Activated gamma-delta T cell treated with Interleukin-2 at 50 U/mL for 16 hours (primary cell): ENCODE measurements at regions not wholly inside any gene's neighbourhood (a gene's known extent, or its start where the extent isn't known, plus 50 kb on each side); places are given as distances from the start of the nearest gene placed in this dataset.
"Not testable (repeated sequence)": the region's sequence is repeated elsewhere in the genome, so short reads cannot be mapped to it uniquely, and the experiment has no call there.

Experiments used
- DNase-seq: peaks from one replicate; pipeline ENCODE4 v3.0.0-alpha.2; 2020

DNA sequence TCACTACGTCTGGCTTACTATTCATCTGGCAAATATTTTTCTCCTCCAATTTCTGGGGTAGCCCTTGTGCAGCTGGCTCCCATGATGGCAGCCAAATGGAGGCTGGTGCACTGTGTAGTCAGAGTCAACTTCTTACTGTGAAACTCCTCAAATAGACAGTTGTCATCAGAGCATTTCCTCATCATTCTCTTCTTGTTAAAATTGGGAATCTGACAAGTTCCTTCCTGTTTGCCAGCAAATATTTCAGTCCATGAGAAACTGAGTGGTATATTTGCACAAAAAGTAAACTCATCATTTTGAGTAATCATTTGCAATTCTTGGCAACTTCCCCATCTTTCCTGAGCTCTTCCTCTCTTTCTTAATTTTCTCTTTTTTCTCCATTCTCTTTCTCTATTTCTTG, 394.9 kb upstream of the RGS17 start:
- DNase-seq = no peak

DNA sequence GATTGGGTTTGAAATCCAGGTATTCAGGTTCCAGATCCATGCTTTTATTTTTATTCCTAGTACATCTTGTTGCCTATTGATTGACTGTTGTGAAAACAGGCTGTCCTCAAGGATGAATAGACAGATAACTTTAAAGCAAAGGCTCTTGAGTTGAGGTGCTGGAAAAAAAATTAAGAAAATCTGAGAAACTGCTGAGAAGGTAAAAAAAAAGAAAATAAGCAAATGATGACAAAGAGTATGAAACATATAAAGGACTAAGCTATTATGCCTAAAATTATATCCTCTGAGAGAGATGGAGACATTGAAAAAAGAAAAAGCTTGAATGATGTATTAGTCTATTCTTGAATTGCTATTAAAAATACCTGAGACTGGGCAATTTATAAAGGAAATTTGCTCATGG, 392.3 kb upstream of the RGS17 start:
- no peak for DNase-seq

DNA sequence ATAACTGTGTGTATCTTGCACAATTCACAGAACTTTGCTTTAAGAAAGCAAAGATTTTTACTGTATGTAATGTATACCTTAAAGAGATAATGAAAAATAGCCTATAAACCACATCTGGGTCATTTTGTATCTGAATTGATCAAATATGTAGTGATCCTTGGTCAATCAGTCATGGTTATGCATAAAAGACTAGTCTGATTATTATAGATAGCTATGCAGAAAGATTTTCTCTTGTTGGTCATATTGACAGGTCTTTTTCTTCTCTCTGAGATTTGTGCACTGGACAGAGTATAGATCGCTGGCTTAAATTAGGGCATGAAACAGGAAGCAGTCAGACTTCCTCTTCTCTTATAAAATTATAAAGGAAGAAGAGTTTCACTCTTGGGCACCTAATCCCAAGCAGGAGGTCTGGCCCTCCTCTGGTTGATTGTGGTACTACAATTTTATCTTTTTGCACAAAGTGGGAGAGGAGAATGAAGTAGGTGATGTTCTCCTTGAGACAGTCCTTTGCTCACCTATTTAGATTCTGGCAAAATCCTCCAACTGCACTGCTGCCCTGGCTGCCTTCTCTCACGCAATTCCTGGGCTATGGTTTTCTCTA, 380.9 kb upstream of the RGS17 start:
- DNase-seq = no peak

DNA sequence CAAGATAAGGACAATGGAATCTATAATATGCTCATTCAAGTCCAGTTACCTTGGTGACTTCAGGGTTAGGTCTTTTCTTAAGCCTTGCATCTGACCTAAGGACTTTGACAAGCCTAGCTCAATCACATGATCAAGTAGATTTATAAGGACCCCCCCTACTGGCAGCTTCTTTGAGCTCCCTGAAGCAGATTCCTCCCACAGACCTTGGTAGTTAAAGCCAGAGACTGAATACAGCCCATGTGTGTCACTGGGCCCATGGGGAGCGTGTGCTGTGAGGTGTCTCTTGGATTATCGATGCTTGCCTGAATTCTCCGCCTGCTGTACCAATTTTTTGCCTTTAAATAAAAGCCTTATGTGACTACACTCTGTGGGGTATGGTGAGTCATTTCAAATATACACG, 372.7 kb upstream of the RGS17 start:
- no peak for DNase-seq

DNA sequence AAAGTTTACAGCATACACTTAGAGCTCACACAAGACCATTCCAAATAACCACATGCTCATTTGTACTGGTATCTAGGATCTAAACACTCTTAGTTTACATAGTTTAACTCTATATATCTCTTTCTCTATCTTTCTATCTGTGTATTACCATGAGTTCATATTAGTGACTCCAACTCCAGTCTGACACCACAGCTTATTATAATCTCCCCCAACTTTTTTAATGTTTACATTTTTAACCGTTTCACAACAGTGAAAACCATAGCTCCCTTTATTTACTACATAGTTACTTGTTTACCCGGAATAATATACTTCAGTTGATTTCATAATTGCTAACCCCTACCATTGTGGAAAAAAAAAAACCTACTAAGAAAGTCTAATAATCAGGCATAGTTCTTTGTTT, 362.4 kb upstream of the RGS17 start:
- no peak for DNase-seq

DNA sequence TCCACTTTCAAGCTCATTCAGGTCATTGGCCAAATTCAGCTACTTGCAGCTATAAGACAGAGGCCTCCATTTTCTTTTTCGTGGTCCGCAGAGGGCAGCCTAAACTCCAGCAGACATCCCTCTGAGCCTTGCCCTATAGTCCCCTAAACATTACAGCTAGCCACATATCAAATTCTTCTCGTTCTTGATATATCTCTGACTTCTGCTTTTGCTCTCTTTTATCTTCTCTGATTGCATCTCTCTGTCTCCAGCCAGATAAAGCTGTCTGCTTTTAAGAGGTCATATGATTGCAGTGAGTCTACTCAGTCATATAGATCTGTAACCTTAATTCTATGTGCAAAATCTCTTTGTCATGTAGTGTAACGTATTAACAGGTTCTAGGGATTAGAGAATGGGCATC, 358.4 kb upstream of the RGS17 start:
- no peak for DNase-seq

DNA sequence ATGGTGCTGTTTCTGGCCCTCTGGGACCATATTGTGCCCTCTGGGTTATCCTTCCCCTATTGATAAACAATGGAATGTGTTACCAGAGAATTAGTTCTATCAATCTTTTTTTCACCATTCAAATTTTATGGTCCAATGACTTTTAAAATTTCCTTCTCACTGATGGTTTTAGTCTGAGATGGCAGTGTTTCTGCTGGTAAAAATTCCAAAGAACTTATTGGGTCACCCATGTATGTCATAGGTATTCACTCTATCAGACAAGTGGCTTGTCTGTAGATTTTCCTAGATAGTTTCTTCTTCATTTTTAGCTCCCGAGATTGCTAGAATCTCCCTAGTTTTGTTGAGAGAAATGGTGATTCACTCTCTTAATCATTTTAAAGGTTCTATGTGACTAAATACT, 357.2 kb upstream of the RGS17 start:
- no peak for DNase-seq

DNA sequence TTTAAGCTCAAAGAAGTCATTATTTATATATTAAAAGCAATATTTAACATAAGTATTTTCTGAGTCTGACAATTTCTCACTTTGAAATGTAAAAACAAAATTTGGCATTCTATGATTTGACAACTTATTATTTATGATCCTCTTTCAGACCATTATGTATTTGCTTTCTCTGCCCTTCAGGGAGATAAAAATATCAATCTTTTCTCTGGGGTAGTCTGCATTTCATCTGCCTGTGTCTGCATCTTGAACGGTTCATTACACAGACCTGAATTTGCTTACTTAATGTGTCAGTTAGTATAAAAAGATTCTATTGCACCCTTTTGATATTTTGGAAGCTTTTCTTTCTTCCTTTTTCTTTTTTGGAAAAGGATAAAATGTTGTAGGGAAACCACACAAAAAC, 354.0 kb upstream of the RGS17 start:
- no peak for DNase-seq

DNA sequence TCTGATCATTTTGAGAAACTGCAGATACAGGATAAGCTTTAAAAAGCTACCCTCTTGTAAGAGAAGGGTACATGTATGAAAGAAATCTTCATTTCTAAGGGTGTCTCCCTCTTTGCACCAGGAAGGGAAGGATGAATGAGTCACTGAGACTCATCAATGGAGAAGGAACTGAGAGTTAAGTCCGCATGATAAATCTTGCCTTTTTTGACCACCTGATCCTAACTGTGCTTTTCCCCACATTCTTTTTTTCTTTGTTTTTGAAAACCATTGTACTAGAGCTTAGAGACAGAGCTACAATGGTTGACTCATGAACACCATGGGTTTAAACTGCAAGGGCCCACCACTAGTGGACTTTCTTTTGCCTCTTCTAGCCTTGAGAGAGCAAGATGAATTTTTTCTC, 353.0 kb upstream of the RGS17 start:
- DNase-seq = no peak

DNA sequence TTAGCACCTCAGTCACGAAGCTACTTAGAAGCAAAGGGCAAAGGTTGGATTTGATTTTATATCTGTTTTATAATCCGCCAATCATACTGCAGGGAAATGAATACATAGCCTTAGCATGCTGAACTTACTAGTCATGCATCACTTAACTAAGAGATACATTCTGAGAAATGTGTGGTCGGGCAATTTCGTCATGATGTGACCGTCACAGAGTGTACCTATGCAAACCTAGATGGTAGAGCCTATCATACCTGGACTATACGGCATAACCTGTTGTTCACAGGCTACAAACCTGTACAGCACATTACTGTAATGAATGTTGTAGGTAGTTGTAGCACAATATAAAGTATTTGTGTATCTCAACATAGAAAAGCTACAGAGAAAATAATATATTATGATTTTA, 345.2 kb upstream of the RGS17 start:
- DNase-seq = no peak

DNA sequence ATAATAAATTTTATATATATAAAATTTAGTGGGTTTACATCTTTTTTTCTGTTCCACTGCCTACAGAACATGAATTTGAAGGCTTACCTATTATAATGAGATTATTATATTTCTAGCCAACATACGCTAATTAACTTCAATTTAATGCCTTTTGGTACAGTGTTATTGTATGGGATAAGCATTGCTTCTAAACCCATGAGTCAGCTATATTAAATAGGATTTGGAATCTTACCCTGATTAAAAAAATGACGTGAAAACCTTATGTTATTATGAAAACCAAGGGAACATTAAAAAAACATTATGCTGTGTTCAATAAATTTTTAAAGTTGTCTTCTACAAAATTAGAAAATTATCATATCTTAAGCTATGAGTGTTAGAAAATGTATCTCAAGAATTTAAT, 334.0 kb upstream of the RGS17 start:
- no peak for DNase-seq

DNA sequence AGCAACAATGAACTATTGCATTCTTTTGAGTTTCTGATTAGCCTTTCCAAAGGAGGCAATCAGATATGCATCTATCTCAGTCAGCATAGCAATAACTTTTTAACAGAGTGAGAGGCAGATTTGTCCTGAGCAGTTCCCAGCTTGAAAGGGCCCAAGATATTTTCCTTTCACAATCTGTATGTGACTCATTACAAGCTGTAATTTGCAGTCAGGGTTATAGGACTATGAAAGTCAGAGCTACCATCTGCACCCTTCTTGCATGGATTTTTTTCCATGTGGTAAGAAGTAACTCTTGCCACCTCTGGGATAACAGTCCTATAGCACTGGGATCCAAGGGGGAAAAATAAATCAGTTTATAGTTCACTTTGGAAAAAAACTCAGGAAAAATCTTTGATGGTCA, 318.2 kb upstream of the RGS17 start:
- no peak for DNase-seq

DNA sequence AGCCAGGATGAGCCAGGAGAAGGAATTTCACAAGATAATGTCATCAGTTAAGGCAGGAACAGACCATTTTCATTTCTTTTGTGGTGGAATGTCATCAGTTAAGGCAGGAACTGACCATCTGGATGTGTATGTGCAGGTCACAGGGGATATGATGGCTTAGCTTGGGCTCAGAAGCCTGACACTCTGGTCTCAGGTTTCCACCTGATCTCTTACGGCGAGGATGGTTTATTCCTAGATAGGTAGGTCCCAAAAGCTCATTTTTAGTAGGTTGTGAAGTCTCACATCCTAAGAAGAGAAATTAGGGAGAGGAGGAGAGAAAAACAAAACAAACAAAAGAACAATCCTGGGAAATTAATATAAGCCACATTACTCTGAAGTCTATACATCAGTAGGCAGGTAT, 311.7 kb upstream of the RGS17 start:
- not testable (repeated sequence) for DNase-seq

DNA sequence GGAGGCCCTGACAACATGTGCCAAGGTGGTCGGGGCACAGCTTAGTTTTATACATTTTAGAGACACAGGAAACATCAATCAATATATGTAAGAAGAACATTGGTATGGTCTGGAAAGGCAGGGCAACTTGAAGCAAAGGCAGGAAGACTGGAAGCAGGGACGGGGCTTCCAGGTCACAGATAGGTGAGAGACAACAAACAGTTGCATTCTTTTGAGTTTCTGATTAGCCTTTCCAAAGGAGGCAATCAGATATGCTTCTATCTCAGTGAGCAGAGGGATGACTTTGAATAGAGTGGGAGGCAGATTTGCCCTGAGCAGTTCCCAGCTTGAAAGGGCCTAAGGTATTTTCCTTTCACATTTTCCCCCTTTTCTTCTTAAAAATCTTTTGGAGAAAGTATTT, 311.0 kb upstream of the RGS17 start:
- DNase-seq = no peak

DNA sequence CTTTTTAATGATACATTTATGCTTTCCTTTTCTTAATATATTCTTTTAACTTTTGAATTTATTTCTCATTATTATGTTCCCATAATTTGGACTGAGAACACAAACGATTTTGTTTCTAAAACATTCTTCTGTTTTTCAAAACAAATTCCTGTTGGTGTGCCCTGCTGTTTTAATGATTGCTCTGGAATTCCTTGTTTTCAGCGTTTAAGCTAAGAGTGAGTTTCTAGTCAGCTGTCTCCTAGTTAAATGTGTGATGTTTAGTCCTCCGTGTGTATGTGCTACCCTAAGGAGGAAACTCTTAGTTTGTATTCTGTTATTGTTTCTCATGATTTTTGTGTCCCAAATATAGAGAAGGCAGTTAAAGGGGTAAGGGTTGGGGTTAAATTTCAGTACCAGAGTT, 306.1 kb upstream of the RGS17 start:
- DNase-seq = no peak

DNA sequence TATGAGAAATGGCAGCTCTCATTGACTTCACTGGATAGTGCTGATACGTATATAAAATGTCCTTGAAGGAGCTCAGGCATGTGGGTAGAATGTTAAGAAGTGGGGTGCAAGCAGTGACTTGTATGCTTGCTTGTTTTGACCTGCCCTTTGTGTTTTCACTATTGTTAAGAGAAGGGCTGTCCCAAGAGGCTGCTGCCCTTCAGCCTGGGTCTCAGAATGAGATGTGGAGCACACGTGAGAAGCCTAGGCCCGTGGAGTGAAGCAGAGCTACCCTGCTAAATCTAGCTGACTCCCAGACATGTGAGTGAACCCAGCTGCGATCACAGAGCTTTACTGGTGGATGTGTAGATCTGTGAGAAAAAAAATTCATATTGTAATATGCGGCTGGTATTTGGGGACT, 305.3 kb upstream of the RGS17 start:
- no peak for DNase-seq

DNA sequence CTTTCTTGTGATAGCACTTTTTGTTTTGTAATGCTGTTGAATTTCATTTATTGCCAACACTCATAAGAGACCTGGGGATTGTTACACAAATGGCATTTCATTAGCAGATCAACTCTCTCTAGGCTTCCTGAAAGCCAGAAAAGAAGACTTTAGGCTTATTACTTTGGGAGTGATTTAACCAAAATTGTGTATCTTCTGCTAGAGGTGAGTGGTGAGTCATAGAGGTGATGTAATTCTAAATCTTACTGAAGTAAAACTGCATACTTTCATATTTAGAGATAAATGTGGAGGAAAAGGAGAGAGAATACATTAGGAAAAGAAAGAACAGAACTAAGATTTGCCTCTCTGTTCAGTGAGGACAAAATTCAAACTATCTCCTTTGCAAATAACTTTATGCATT, 304.7 kb upstream of the RGS17 start:
- DNase-seq = no peak

DNA sequence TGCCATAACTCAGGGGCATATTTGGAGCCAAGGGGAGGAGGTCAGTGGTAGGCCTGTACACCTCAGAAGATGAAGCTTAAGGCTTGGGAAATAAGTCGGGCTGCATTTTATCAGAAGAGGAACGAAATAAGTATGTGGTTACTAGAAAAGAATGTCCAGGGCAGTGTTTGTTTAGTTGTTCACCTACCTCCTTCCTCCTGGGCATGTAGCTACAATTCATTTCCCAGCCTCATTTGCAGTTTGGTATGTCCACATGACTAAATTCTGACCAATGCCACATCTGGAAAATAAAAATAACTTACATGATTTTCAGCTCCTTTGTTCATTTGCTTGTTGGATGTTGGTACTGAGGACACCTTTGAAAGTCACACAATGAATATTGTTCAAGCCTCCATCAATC, 294.5 kb upstream of the RGS17 start:
- DNase-seq = no peak

DNA sequence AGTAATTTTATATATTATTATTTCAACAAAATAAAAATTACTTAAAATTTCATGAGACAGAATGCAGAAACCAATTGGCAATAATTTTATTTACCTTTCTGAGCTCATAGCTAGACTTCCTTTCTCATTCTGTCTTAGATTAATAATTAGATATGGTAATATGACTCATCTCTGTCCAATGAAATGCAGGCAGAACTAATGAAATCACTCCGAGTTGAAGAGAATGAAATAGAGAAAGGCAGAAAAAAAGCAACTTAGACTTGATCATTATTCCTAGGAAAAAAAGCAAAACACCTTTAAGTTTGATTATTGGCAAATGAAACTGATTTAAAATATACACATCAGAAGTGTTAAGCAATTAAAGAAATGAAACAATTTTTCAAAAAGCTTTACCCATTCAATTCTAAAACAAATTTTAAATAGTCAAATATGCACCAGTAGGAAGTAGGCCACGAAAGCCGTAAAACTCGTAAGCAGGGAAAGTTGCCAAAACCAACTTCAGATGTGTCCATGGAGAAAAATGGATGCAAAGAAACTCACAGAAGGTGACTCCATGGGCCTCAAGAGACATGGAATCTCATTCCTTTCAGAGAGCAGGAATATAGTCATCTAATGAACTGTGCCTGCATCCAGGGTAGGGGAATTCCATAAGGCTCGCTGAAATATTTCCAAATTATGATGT, 293.8 kb upstream of the RGS17 start:
- DNase-seq = no peak

DNA sequence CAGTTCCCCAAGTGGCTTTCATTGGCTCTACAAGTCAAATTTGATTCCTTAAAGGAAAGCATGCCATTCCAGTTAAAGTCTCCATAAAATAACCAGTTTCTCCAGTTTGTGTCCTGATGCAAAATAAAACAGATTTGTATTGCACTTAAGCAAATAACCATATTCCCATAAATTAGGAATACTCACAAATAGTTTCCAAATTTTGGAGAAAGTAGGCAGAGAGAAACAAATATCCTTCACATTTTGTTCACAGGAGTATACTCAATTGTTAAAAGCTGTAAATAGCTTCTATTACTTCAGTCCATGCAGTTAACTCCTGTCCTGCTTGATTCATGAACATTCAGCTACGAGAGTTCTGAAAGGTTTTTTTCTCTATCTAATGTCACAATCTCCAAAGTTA, 281.4 kb upstream of the RGS17 start:
- DNase-seq = no peak

DNA sequence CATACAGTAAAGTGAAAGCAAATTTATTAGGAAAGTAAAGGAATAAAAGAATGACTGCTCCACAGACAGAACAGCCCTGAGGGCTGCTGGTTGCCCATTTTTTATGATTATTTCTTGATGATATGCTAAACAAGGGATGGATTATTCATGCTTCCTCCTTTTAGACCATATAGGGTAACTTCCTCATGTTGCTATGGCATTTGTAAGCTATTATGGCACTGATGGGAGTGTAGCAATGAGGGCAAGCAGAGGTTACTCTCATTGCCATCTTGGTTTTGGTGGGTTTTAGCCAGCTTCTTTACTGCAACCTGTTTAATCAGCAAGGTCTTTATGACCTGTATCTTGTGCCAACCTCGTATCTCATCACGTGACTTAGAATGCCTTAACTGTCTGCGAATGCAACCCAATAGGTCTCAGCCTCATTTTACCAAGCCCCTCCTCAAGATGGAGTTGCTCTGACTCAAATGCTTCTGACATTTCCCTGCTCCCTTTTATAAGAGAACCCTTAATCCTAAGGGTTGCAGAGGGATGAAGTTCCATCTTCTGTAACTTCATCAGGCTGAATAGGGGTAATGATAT, 280.1 kb upstream of the RGS17 start:
- no peak for DNase-seq

DNA sequence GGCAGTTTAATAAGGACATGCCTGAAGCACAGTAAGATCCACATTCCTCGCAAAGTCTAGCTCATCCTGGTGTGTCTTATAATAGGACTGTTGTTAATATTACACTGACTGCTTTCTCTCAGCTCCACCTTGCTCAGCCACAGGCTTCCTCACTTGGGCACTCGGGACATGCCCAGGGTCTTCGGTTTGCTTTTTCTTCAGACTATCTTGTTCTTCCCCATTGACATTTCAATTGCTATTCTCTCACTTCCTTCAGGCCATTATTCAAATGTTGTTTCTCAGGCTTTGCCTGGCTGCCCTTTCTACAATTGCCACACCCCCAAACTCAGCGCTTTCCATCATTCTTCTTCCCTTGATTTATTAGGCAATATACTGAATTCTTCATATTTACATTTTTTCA, 274.8 kb upstream of the RGS17 start:
- DNase-seq = no peak

DNA sequence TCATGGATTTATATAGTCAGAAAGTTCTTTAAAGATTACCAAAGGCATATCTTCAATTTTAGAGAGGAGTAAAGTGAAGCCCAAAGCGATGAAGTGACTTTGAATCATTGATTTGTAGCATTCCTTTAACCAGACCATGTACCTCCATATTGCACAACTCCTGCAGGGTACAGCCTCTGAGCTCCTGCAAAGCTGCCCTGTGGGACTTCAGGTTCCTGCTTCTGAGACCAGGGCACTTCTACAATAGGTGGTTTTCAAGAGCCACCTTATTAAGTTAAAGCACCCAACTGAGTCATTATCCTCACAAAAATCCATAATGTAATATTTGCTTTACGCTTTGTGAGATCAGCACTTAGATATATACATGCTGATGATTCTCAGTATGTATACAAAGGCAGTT, 270.7 kb upstream of the RGS17 start:
- no peak for DNase-seq

DNA sequence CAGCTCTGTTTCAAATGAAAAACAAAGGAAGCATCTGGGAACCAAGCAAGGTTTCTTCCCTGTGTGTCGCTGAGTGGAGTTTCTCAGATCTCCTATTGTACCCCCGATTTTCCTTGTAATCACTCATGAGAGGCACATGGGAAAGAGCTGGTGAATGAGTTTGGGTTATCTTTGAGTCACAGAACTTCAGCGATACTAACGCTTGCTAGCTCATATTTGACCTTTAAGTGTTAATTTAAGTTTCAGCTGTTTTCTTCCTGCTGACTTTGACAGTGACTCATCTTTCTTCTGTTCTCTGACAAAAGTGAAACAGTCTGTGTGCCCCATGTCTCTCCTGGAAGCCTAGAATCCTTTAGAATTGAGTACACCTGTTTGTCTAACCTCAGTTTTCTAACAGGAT, 261.1 kb upstream of the RGS17 start:
- DNase-seq = no peak

DNA sequence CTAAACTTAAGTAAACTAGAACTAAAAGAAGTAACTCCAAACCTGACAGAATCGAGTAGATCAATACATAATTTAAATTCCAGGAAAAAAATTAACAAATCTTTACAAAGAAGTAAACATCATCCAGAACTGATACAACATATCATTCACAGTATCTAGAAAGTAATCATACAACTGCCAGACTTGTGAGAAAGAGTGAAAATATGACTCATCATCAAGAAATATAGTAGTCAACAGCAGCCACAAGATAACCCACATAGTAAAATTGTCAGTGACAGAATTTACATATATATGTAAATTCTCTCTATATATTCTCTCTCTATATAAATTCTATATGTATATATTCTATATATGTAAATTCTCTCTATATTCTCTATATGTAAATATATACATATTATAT, 242.8 kb upstream of the RGS17 start:
- DNase-seq = no peak
